ENCODE measurements at regions not wholly inside any gene's neighbourhood (a gene's known extent, or its start where the extent isn't known, plus 50 kb on each side); places are given as distances from the start of the nearest gene placed in this dataset.

GRCh38 chr13:79227418-79227817 is 178.6 kb downstream of the RBM26 start:
- peak overlapping the region; percentile 37; the same call in 1 of the 2 replicates for H2AFZ ChIP-seq (ENCODE audit: low read length)
- no peaks in the 10 kb centered on the region for H3K27me3 ChIP-seq (ENCODE audit: insufficient read depth, low read length, poor library complexity, severe bottlenecking)

GRCh38 chr13:79226938-79227337 is 179.1 kb downstream of the RBM26 start:
- Histone ChIP-seq H3K9me3 (ENCODE audit: insufficient read depth, low read depth, low read length) (no peaks in the 10 kb centered on the region), H3K4me3 (ENCODE audit: low read length, poor library complexity, severe bottlenecking) (no peak overlapping the region), H2AFZ (ENCODE audit: low read length) (peak overlapping the region; percentile 37; the same call in 1 of the 2 replicates), H4K20me1 (ENCODE audit: insufficient read depth, low read length, poor library complexity, severe bottlenecking) (no peaks in the 10 kb centered on the region), H3K9me2 (replicated peaks; ENCODE audit: low read depth, low read length) (no peaks in the 10 kb centered on the region), H3K79me2 (ENCODE audit: insufficient read depth, low read length) (no peaks in the 10 kb centered on the region), H3K36me3 (ENCODE audit: insufficient read depth, low read length) (no peaks in the 10 kb centered on the region), H3F3A (ENCODE audit: low read depth) (no peaks in the 10 kb centered on the region), H3K27me3 (ENCODE audit: insufficient read depth, low read length, poor library complexity, severe bottlenecking) (no peaks in the 10 kb centered on the region), H3K9ac (ENCODE audit: low read depth, low read length, poor library complexity, severe bottlenecking) (peak overlapping the region; percentile 2), H3K4me1 (ENCODE audit: insufficient read depth, low read length, poor library complexity, severe bottlenecking) (peaks cover 14% of the 10 kb centered on the region), H3K4me2 (ENCODE audit: low read depth, low read length, poor library complexity, severe bottlenecking) (no peak overlapping the region)
- TF ChIP-seq CTCF (conservative IDR thresholded peaks at IDR 0.05; ENCODE audit: low read length) (no peak), EZH2phosphoT487 (IDR thresholded peaks at IDR 0.05; ENCODE audit: borderline replicate concordance) (no peak)

More at GRCh38 chr13:79227418-79227817, 178.6 kb downstream of the RBM26 start:
- Histone ChIP-seq H3K4me3 (ENCODE audit: low read length, poor library complexity, severe bottlenecking) (no peak overlapping the region), H3K9me3 (ENCODE audit: insufficient read depth, low read depth, low read length) (no peaks in the 10 kb centered on the region), H4K20me1 (ENCODE audit: insufficient read depth, low read length, poor library complexity, severe bottlenecking) (no peaks in the 10 kb centered on the region), H3K4me1 (ENCODE audit: insufficient read depth, low read length, poor library complexity, severe bottlenecking) (peaks cover 14% of the 10 kb centered on the region), H3K9ac (ENCODE audit: low read depth, low read length, poor library complexity, severe bottlenecking) (peak overlapping the region; percentile 2), H3K9me2 (replicated peaks; ENCODE audit: low read depth, low read length) (no peaks in the 10 kb centered on the region), H3F3A (ENCODE audit: low read depth) (no peaks in the 10 kb centered on the region), H3K79me2 (ENCODE audit: insufficient read depth, low read length) (no peaks in the 10 kb centered on the region), H3K36me3 (ENCODE audit: insufficient read depth, low read length) (no peaks in the 10 kb centered on the region), H3K4me2 (ENCODE audit: low read depth, low read length, poor library complexity, severe bottlenecking) (no peak overlapping the region)
- TF ChIP-seq EZH2phosphoT487 (IDR thresholded peaks at IDR 0.05; ENCODE audit: borderline replicate concordance) (no peak), CTCF (conservative IDR thresholded peaks at IDR 0.05; ENCODE audit: low read length) (no peak)

- Histone ChIP-seq H3K9me2 (replicated peaks; ENCODE audit: low read depth, low read length) (no peaks in the 10 kb centered on the region), H3K9me3 (ENCODE audit: insufficient read depth, low read depth, low read length) (no peaks in the 10 kb centered on the region), H3K9ac (ENCODE audit: low read depth, low read length, poor library complexity, severe bottlenecking) (no peak overlapping the region), H3K4me1 (ENCODE audit: insufficient read depth, low read length, poor library complexity, severe bottlenecking) (peaks cover 14% of the 10 kb centered on the region), H3K79me2 (ENCODE audit: insufficient read depth, low read length) (no peaks in the 10 kb centered on the region), H3K4me2 (ENCODE audit: low read depth, low read length, poor library complexity, severe bottlenecking) (no peak overlapping the region), H2AFZ (ENCODE audit: low read length) (no peak overlapping the region), H3K4me3 (ENCODE audit: low read length, poor library complexity, severe bottlenecking) (no peak overlapping the region), H3K36me3 (ENCODE audit: insufficient read depth, low read length) (no peaks in the 10 kb centered on the region), H3F3A (ENCODE audit: low read depth) (no peaks in the 10 kb centered on the region), H3K27me3 (ENCODE audit: insufficient read depth, low read length, poor library complexity, severe bottlenecking) (no peaks in the 10 kb centered on the region), H4K20me1 (ENCODE audit: insufficient read depth, low read length, poor library complexity, severe bottlenecking) (no peaks in the 10 kb centered on the region)
- TF ChIP-seq CTCF (conservative IDR thresholded peaks at IDR 0.05; ENCODE audit: low read length) = no peak
- TF ChIP-seq EZH2phosphoT487 (IDR thresholded peaks at IDR 0.05; ENCODE audit: borderline replicate concordance) = no peak
These were observed 179.8 kb downstream of the RBM26 start for GRCh38 chr13:79226250-79226649.
